Left lung (tissue), 4 donors: ENCODE measurements at regions not wholly inside any gene's neighbourhood (a gene's known extent, or its start where the extent isn't known, plus 50 kb on each side); places are given as distances from the start of the nearest gene placed in this dataset.

ENCODE experiments used
- ATAC-seq: fragments of 200-7000 bp; cut with Tn5 transposase; one replicate; pipeline ENCODE4 v1.9.1; 2020; ENCODE audit warnings: moderate library complexity
- DNase-seq, 4 donors: peaks; one replicate each; pipeline ENCODE4 v3.0.0-alpha.2; 2013 to 2020
- H3K27ac ChIP-seq, 2 donors: fragments of 200-600 bp; sonication (generic) in 1 of 2; one replicate each; pipeline versions ENCODE4 v1.5.0 to v1.8.0; 2020 to 2021
- H3K27me3 ChIP-seq, 2 donors: fragments of 200-600 bp; sonication (generic) in 1 of 2; one replicate each; pipeline versions ENCODE4 v1.5.0 to v1.8.0; 2020 to 2021
- H3K36me3 ChIP-seq, 2 donors: fragments of 200-600 bp; sonication (generic) in 1 of 2; one replicate each; pipeline versions ENCODE4 v1.5.0 to v1.8.0; 2020 to 2021
- H3K4me1 ChIP-seq, 2 donors: fragments of 200-600 bp; one replicate each; pipeline ENCODE4 v1.8.0; 2021
- H3K4me3 ChIP-seq, 2 donors: fragments of 200-600 bp; sonication (generic) in 1 of 2; one replicate each; pipeline versions ENCODE4 v1.5.0 to v1.8.0; 2020 to 2021; ENCODE audit warnings: mild to moderate bottlenecking in 1 of 2
- H3K9me3 ChIP-seq, 2 donors: fragments of 200-600 bp; sonication (generic) in 1 of 2; one replicate each; pipeline versions ENCODE4 v1.5.0 to v1.8.0; 2020 to 2021
- intact Hi-C, 2 donors: fragments of 100-400 bp; cut with DNase I; formaldehyde crosslinking; loops; one replicate each; pipeline versions ENCODE4 v1.11.2 to v1.14.2; 2022
- TF ChIP-seq, protein P1 (sequence below), 2 donors: fragments of 200-600 bp; sonication (generic) in 1 of 2; IDR thresholded peaks; one replicate each; pipeline versions ENCODE4 v1.5.0 to v1.8.0; 2021; ENCODE audit warnings: antibody characterized with exemption in 2 of 2
- donor health status: DM: no; HTN: yes; CAD: no.
- donor health status: DM: no; HTN: no; CAD: no.

- ATAC-seq (no peak), DNase-seq (no peak)
- TF ChIP-seq, protein P1, sequence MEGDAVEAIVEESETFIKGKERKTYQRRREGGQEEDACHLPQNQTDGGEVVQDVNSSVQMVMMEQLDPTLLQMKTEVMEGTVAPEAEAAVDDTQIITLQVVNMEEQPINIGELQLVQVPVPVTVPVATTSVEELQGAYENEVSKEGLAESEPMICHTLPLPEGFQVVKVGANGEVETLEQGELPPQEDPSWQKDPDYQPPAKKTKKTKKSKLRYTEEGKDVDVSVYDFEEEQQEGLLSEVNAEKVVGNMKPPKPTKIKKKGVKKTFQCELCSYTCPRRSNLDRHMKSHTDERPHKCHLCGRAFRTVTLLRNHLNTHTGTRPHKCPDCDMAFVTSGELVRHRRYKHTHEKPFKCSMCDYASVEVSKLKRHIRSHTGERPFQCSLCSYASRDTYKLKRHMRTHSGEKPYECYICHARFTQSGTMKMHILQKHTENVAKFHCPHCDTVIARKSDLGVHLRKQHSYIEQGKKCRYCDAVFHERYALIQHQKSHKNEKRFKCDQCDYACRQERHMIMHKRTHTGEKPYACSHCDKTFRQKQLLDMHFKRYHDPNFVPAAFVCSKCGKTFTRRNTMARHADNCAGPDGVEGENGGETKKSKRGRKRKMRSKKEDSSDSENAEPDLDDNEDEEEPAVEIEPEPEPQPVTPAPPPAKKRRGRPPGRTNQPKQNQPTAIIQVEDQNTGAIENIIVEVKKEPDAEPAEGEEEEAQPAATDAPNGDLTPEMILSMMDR (IDR thresholded peaks at IDR 0.05): no peak
- H3K9me3 ChIP-seq: no peaks in the 10 kb centered on the region
- peaks cover 12 to 14% of the 10 kb centered on the region in 2 donors for H3K4me1 ChIP-seq
- H3K36me3 ChIP-seq: no peaks in the 10 kb centered on the region
- intact Hi-C loops: no loop called here
- H3K27me3 ChIP-seq: peaks cover 0 to 9% of the 10 kb centered on the region in 2 donors
- no peak overlapping the region for H3K4me3 ChIP-seq
- no peak overlapping the region for H3K27ac ChIP-seq
Measured at GRCh38 chr6:105805501-105806023, 280.6 kb upstream of the PRDM1 start.

- TF ChIP-seq, protein P1 (IDR thresholded peaks at IDR 0.05): no peak
- DNase-seq (no peak), ATAC-seq (no peak)
- H3K4me3 ChIP-seq: no peak overlapping the region
- intact Hi-C loops: no loop called here
- H3K27me3 ChIP-seq: no peaks in the 10 kb centered on the region
- peaks cover 2 to 3% of the 10 kb centered on the region in 2 donors for H3K4me1 ChIP-seq
- H3K36me3 ChIP-seq: no peaks in the 10 kb centered on the region
- no peak overlapping the region for H3K27ac ChIP-seq
- H3K9me3 ChIP-seq: no peaks in the 10 kb centered on the region
Measured at GRCh38 chr6:105804424-105804823, 281.7 kb upstream of the PRDM1 start.

- ATAC-seq (no peak), DNase-seq (no peak)
- TF ChIP-seq, protein P1 (IDR thresholded peaks at IDR 0.05): no peak
- intact Hi-C loops: no loop called here
- Histone ChIP-seq H3K36me3 (no peaks in the 10 kb centered on the region), H3K9me3 (no peaks in the 10 kb centered on the region), H3K27ac (no peak overlapping the region), H3K27me3 (no peaks in the 10 kb centered on the region), H3K4me1 (peaks cover 0 to 5% of the 10 kb centered on the region in 2 donors), H3K4me3 (no peak overlapping the region)
Measured at GRCh38 chr6:105804000-105804399, 282.1 kb upstream of the PRDM1 start.

- Histone ChIP-seq H3K4me1 (peaks cover 5 to 10% of the 10 kb centered on the region in 2 donors), H3K27ac (no peak overlapping the region), H3K27me3 (no peaks in the 10 kb centered on the region), H3K4me3 (no peak overlapping the region), H3K9me3 (no peaks in the 10 kb centered on the region), H3K36me3 (no peaks in the 10 kb centered on the region)
- ATAC-seq (no peak), DNase-seq (no peak)
- intact Hi-C loops: no loop called here
- TF ChIP-seq, protein P1 (IDR thresholded peaks at IDR 0.05): no peak
Measured at GRCh38 chr6:105803442-105803841, 282.7 kb upstream of the PRDM1 start.

GRCh38 chr6:105802703-105803102 is 283.4 kb upstream of the PRDM1 start:
- Histone ChIP-seq H3K9me3 (no peaks in the 10 kb centered on the region), H3K27me3 (no peaks in the 10 kb centered on the region), H3K4me1 (peaks cover 7 to 17% of the 10 kb centered on the region in 2 donors), H3K4me3 (no peak overlapping the region), H3K36me3 (no peaks in the 10 kb centered on the region), H3K27ac (no peak overlapping the region)
- TF ChIP-seq, protein P1 (IDR thresholded peaks at IDR 0.05): no peak
- intact Hi-C loops: no loop called here
- ATAC-seq (no peak), DNase-seq (no peak)
